DMS79 (cell line): ENCODE measurements at regions not wholly inside any gene's neighbourhood (a gene's known extent, or its start where the extent isn't known, plus 50 kb on each side); places are given as distances from the start of the nearest gene placed in this dataset.

Experiments
- DNase-seq: peaks from one replicate; lab custom pipeline; 2025; lab: John Stamatoyannopoulos, UW

GRCh38 chr2:134200036-134200618 lies 53.7 kb upstream of the MGAT5 start:
- no peak for DNase-seq

GRCh38 chr2:134201533-134201932 lies 52.3 kb upstream of the MGAT5 start:
- no peak for DNase-seq

- DNase-seq, result no peak
Observed at GRCh38 chr2:134202371-134202770, 51.5 kb upstream of the MGAT5 start.

GRCh38 chr2:134203175-134203574 lies 50.7 kb upstream of the MGAT5 start:
- DNase-seq, result no peak
